OCI-LY7 (cell line): ENCODE measurements at regions not wholly inside any gene's neighbourhood (a gene's known extent, or its start where the extent isn't known, plus 50 kb on each side); places are given as distances from the start of the nearest gene placed in this dataset.

Source experiments
- BruUV-seq: library from RNA; stranded (reverse); fragments of 400-500 nt; replicated peaks from 2 replicates; lab custom pipeline; 2021; lab: Mats Ljungman, UMichigan
- CTCF ChIA-PET: fragments of 300-600 bp; sonication (Branson Sonifier 250); formaldehyde crosslinking; loops from one replicate; lab custom pipeline; 2022; ENCODE audit warnings: antibody characterized with exemption; ENCODE audit not compliant: unreplicated experiment; lab: Charles Lee
- POLR2A ChIA-PET: fragments of 300-600 bp; sonication (Branson Sonifier 250); formaldehyde crosslinking; loops from one replicate; lab custom pipeline; 2022; ENCODE audit warnings: antibody characterized with exemption; lab: Charles Lee
- DNase-seq: peaks from one replicate; pipeline ENCODE4 v3.0.0-alpha.2; 2015; ENCODE audit warnings: low spot score
- H2AFZ ChIP-seq: fragments of 200-600 bp; sonication (generic), shearing (Covaris generic); 2 replicates; pipeline ENCODE4 v1.6.1; 2014; ENCODE audit warnings: mild to moderate bottlenecking, antibody characterized with exemption, low read length, moderate library complexity
- H3K27ac ChIP-seq: fragments of 200-600 bp; sonication (generic); 2 replicates; pipeline ENCODE4 v1.5.1; 2014; ENCODE audit warnings: mixed run types, low read depth, mild to moderate bottlenecking, moderate library complexity, low read length, inconsistent platforms; ENCODE audit not compliant: poor library complexity, severe bottlenecking
- H3K36me3 ChIP-seq: fragments of 200-600 bp; sonication (generic); 2 replicates; pipeline ENCODE4 v1.6.1; 2014; ENCODE audit warnings: mild to moderate bottlenecking, antibody characterized with exemption, low read length, moderate library complexity, mixed read lengths; ENCODE audit not compliant: insufficient read depth
- H3K4me1 ChIP-seq: fragments of 200-600 bp; sonication (generic); 2 replicates; pipeline ENCODE4 v1.5.1; 2014; ENCODE audit warnings: mild to moderate bottlenecking, low read length; ENCODE audit not compliant: insufficient read depth, poor library complexity, severe bottlenecking
- H3K4me2 ChIP-seq: fragments of 200-600 bp; sonication (generic); 2 replicates; pipeline ENCODE4 v1.6.1; 2014; ENCODE audit warnings: mild to moderate bottlenecking, low read length
- H3K4me3 ChIP-seq: fragments of 200-600 bp; sonication (generic); 2 replicates; pipeline ENCODE4 v1.5.1; 2014; ENCODE audit warnings: mild to moderate bottlenecking, low read depth, low read length; ENCODE audit not compliant: poor library complexity, severe bottlenecking
- H3K79me2 ChIP-seq: fragments of 200-600 bp; sonication (generic); 2 replicates; pipeline ENCODE4 v1.6.1; 2016; ENCODE audit warnings: low read depth, mild to moderate bottlenecking, low read length, moderate library complexity, mixed read lengths; ENCODE audit not compliant: insufficient read depth
- H3K9me2 ChIP-seq: fragments of 200-600 bp; sonication (generic); 2 replicates; pipeline ENCODE4 v1.6.1; 2016; ENCODE audit warnings: mild to moderate bottlenecking, low read length, mixed read lengths; ENCODE audit not compliant: insufficient read depth
- H3K9me3 ChIP-seq: fragments of 200-600 bp; sonication (generic); 2 replicates; pipeline ENCODE4 v1.6.1; 2014; ENCODE audit warnings: mild to moderate bottlenecking, mixed run types, low read length, mixed read lengths
- H4K20me1 ChIP-seq: fragments of 200-600 bp; sonication (generic); 2 replicates; pipeline ENCODE4 v1.6.1; 2014; ENCODE audit warnings: mild to moderate bottlenecking, antibody characterized with exemption, low read length, moderate library complexity, mixed read lengths; ENCODE audit not compliant: insufficient read depth
- EZH2phosphoT487 ChIP-seq: fragments of 200-600 bp; sonication (generic); IDR thresholded peaks from 2 replicates; pipeline ENCODE4 v1.6.1; 2018; ENCODE audit warnings: low read depth, borderline replicate concordance, mild to moderate bottlenecking, mixed run types, antibody characterized with exemption, low read length, moderate library complexity, mixed read lengths
- intact Hi-C: fragments of 100-400 bp; cut with micrococcal nuclease; formaldehyde crosslinking; loops from one replicate; pipeline ENCODE4 v1.10.0; 2022; ENCODE audit not compliant: unreplicated experiment
- TF ChIP-seq, protein P1 (sequence below): fragments of 200-600 bp; sonication (generic); conservative IDR thresholded peaks from 2 replicates; pipeline ENCODE4 v1.5.1; 2014; ENCODE audit warnings: mild to moderate bottlenecking, antibody characterized with exemption, low read length, moderate library complexity, mixed read lengths

DNA sequence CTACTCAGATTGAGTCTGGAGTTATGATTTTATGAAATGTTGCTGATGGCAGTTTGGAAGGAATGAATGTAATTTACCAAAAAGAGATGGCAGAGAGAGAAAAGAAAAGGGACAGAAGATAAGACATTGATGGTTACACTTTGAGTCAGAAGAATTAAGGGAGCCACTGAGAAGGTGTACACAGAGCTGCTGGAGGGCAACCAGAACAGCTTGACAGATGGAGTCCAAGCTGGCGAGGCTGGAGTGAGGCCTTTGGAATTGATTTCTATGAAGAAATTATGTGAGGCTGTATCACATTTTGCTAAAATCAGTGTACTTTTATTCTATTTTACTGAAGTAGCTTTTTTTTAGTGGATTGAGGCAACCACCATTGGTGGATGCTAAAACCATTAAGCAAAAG is 740.5 kb downstream of the REEP3 start:
- H3K9me2 ChIP-seq: no peaks in the 10 kb centered on the region
- CTCF ChIA-PET: no interaction called here

DNA sequence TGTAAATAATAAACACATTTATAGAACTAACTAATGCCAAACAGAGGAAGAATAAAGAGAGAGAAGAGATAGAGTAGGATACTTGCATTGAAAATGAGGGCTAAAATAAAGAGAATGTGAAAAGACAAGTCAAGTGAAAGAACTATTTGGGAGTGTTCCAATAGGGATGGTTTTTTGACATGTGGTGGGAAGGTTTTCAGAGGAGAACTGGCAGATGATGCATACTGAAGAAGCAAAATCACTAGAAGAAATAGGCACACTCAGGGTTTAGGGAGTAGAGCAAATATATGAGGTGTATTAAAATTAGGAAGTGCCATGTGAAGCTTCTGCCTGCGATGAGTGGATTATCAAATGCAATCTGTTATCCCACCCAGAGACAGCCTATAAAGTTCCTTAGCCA is 744.8 kb downstream of the REEP3 start:
- Histone ChIP-seq H3K4me1 (no peaks in the 10 kb centered on the region), H3K4me2 (no peak overlapping the region), H3K79me2 (no peaks in the 10 kb centered on the region), H3K9me2 (no peaks in the 10 kb centered on the region), H3K27ac (no peak overlapping the region), H3K4me3 (no peak overlapping the region), H4K20me1 (no peaks in the 10 kb centered on the region), H3K9me3 (no peaks in the 10 kb centered on the region), H3K36me3 (no peaks in the 10 kb centered on the region), H2AFZ (no peak overlapping the region)
- POLR2A ChIA-PET: no interaction called here
- no peak for TF ChIP-seq EZH2phosphoT487
- TF ChIP-seq, protein P1, sequence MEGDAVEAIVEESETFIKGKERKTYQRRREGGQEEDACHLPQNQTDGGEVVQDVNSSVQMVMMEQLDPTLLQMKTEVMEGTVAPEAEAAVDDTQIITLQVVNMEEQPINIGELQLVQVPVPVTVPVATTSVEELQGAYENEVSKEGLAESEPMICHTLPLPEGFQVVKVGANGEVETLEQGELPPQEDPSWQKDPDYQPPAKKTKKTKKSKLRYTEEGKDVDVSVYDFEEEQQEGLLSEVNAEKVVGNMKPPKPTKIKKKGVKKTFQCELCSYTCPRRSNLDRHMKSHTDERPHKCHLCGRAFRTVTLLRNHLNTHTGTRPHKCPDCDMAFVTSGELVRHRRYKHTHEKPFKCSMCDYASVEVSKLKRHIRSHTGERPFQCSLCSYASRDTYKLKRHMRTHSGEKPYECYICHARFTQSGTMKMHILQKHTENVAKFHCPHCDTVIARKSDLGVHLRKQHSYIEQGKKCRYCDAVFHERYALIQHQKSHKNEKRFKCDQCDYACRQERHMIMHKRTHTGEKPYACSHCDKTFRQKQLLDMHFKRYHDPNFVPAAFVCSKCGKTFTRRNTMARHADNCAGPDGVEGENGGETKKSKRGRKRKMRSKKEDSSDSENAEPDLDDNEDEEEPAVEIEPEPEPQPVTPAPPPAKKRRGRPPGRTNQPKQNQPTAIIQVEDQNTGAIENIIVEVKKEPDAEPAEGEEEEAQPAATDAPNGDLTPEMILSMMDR: no peak
- intact Hi-C loops: no loop called here
- CTCF ChIA-PET: no interaction called here
- no TSS peak for BruUV-seq
- no peak for DNase-seq

More for the DNA sequence above, 740.5 kb downstream of the REEP3 start:
- no peak for TF ChIP-seq EZH2phosphoT487
- TF ChIP-seq, protein P1: no peak
- Histone ChIP-seq H4K20me1 (no peaks in the 10 kb centered on the region), H3K27ac (no peak overlapping the region), H3K4me2 (no peak overlapping the region), H2AFZ (no peak overlapping the region), H3K4me3 (no peak overlapping the region), H3K79me2 (no peaks in the 10 kb centered on the region), H3K36me3 (no peaks in the 10 kb centered on the region), H3K4me1 (no peaks in the 10 kb centered on the region), H3K9me3 (no peaks in the 10 kb centered on the region)
- no TSS peak for BruUV-seq
- POLR2A ChIA-PET: no interaction called here
- no peak for DNase-seq
- intact Hi-C loops: no loop called here

DNA sequence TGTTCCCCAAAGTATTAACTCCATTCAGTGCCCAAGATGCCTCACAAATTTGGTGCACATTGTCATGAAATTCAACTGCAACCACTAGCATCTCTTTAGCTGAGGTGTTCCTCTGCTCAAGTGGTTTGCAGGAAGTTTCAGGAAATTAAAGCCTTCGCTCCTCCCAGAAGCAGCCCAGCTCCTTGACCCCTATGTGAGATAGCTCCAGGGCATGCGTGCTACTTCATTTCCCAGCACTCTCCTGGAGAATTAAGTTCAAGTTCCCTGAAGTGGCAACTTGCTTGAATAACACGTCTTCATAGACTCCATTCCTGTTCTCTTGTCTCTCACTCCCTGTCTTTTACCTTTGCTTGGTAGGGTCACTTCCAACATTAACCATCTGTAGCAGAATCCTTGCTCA is 750.3 kb downstream of the REEP3 start:
- Histone ChIP-seq H3K9me3 (no peaks in the 10 kb centered on the region), H3K79me2 (no peaks in the 10 kb centered on the region), H2AFZ (no peak overlapping the region), H3K4me2 (no peak overlapping the region), H3K4me1 (no peaks in the 10 kb centered on the region), H3K4me3 (no peak overlapping the region), H4K20me1 (no peaks in the 10 kb centered on the region), H3K9me2 (no peaks in the 10 kb centered on the region), H3K36me3 (no peaks in the 10 kb centered on the region), H3K27ac (no peak overlapping the region)
- ChIA-PET POLR2A (no interaction called here), CTCF (no interaction called here)
- TF ChIP-seq EZH2phosphoT487: no peak
- TF ChIP-seq, protein P1: no peak
- no peak for DNase-seq
- BruUV-seq: no TSS peak
- intact Hi-C loops: no loop called here
